Thoracic aorta (tissue), 2 donors: ENCODE measurements at regions not wholly inside any gene's neighbourhood (a gene's known extent, or its start where the extent isn't known, plus 50 kb on each side); places are given as distances from the start of the nearest gene placed in this dataset.

Source experiments
- ATAC-seq: fragments of 150-250 bp; one replicate; pipeline ENCODE4 v1.8.0; 2017; ENCODE audit warnings: low read depth; ENCODE audit not compliant: insufficient number of reproducible peaks, low FRiP score
- DNase-seq: peaks from one replicate; pipeline ENCODE4 v3.0.0-alpha.2; 2020; ENCODE audit warnings: low spot score
- H3K27ac ChIP-seq, 2 donors: fragments of 200-600 bp; sonication (generic); 1 replicate in 1 of 2; 2 replicates in 1 of 2; pipeline ENCODE4 v1.5.1; 2016; ENCODE audit warnings: mild to moderate bottlenecking in 2 of 2, moderate library complexity in 2 of 2
- H3K27me3 ChIP-seq: fragments of 200-600 bp; sonication (generic); replicated peaks from 2 replicates; pipeline ENCODE4 v1.6.0; 2016; ENCODE audit warnings: mild to moderate bottlenecking; ENCODE audit not compliant: insufficient read depth
- H3K36me3 ChIP-seq: fragments of 200-600 bp; sonication (generic); one replicate; pipeline ENCODE4 v1.5.1; 2016
- H3K4me1 ChIP-seq, 2 donors: fragments of 200-600 bp; sonication (generic); 1 replicate in 1 of 2; 2 replicates in 1 of 2; pipeline versions ENCODE4 v1.5.1 to v1.6.0; 2016; ENCODE audit warnings: low read depth in 2 of 2, mild to moderate bottlenecking in 1 of 2; ENCODE audit not compliant: control insufficient read depth in 1 of 2
- H3K4me3 ChIP-seq: fragments of 200-600 bp; sonication (generic); 2 replicates; pipeline ENCODE4 v1.5.1; 2016; ENCODE audit warnings: mild to moderate bottlenecking
- H3K9me3 ChIP-seq: fragments of 200-600 bp; sonication (generic); 2 replicates; pipeline ENCODE4 v1.5.1; 2016
- TF ChIP-seq, protein P1 (sequence below): fragments of 200-600 bp; sonication (generic); IDR thresholded peaks from one replicate; pipeline ENCODE4 v1.5.1; 2019; ENCODE audit warnings: antibody characterized with exemption

DNA sequence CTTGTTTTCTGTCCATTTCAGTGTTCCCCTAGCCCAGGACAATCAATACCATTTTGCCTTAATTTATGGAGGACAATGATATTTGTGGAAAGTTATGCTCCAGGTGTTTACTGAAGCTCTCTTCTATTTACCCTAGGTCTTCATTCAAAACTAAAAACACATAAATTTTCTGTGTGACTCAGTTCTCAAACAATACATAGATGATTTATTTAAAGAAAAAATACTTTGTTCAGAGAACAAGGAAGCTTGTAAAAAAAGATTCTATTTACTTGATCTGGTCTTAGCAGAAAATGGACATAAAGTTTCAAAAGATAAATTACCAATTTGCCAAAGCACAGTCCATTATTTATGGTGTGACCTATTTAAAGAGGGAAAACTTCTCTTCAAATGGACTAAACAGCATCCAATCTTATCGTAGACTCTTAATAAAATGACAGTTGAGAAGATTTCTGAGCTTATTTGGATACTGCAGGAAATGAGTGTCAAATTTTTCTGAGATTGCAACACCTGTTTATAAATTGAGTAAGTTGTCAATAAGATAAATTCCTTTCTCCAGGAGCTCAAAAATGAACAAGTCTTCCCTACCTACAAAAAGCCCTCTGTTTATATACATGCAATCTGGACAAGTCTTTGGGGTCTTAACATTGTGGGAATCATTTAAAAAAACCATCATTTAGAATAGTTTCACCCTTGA lies 627.2 kb downstream of the PSAT1 start:
- no peaks in the 10 kb centered on the region for H3K4me1 ChIP-seq
- H3K9me3 ChIP-seq = no peaks in the 10 kb centered on the region
- H3K27me3 ChIP-seq = no peaks in the 10 kb centered on the region
- no peak overlapping the region for H3K4me3 ChIP-seq
- no peaks in the 10 kb centered on the region for H3K36me3 ChIP-seq
- H3K27ac ChIP-seq = no peak overlapping the region
- ATAC-seq (no peak), DNase-seq (no peak)
- TF ChIP-seq, protein P1, sequence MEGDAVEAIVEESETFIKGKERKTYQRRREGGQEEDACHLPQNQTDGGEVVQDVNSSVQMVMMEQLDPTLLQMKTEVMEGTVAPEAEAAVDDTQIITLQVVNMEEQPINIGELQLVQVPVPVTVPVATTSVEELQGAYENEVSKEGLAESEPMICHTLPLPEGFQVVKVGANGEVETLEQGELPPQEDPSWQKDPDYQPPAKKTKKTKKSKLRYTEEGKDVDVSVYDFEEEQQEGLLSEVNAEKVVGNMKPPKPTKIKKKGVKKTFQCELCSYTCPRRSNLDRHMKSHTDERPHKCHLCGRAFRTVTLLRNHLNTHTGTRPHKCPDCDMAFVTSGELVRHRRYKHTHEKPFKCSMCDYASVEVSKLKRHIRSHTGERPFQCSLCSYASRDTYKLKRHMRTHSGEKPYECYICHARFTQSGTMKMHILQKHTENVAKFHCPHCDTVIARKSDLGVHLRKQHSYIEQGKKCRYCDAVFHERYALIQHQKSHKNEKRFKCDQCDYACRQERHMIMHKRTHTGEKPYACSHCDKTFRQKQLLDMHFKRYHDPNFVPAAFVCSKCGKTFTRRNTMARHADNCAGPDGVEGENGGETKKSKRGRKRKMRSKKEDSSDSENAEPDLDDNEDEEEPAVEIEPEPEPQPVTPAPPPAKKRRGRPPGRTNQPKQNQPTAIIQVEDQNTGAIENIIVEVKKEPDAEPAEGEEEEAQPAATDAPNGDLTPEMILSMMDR = no peak

DNA sequence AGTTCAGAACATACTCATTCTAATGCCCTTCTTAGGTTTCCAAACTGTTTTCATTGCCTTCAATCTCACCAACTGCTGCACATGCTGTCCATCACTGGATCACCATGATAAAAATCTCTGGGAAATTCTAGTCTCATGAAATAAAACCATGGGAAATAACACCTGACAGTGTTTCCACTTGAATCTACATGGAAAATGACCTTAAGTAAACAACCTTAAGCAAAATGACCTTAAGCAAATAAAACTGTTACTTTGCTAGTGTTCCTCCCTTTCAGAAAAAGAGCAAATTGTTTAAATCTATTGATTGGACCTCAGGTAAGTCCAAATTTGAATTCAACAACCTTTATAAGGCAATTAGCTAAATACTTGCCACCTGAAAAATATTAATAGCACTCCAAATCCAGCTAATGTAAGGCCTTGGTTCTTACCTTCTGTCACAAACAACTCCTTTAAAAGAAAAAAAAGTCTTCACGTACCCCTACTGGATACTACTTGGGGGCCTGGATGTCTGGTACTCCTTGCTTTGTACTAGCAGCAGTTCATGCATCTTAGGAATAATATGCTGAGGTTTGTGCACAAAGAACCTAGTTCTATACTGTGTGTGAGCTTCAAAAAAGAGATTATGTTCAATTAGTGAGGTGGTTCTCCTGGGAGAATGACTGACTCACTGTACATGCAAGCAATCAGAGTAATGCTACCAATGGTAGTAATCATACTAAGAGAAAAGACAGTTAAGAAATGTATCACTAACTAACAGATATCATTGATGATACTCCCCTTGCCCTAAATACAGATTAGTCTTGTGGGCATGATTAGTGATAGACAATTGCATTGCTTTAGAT lies 630.4 kb downstream of the PSAT1 start:
- TF ChIP-seq, protein P1 = no peak
- no peaks in the 10 kb centered on the region for H3K27me3 ChIP-seq
- ATAC-seq (no peak), DNase-seq (no peak)
- no peaks in the 10 kb centered on the region for H3K9me3 ChIP-seq
- H3K36me3 ChIP-seq = no peaks in the 10 kb centered on the region
- no peak overlapping the region for H3K27ac ChIP-seq
- no peaks in the 10 kb centered on the region for H3K4me1 ChIP-seq
- no peak overlapping the region for H3K4me3 ChIP-seq

DNA sequence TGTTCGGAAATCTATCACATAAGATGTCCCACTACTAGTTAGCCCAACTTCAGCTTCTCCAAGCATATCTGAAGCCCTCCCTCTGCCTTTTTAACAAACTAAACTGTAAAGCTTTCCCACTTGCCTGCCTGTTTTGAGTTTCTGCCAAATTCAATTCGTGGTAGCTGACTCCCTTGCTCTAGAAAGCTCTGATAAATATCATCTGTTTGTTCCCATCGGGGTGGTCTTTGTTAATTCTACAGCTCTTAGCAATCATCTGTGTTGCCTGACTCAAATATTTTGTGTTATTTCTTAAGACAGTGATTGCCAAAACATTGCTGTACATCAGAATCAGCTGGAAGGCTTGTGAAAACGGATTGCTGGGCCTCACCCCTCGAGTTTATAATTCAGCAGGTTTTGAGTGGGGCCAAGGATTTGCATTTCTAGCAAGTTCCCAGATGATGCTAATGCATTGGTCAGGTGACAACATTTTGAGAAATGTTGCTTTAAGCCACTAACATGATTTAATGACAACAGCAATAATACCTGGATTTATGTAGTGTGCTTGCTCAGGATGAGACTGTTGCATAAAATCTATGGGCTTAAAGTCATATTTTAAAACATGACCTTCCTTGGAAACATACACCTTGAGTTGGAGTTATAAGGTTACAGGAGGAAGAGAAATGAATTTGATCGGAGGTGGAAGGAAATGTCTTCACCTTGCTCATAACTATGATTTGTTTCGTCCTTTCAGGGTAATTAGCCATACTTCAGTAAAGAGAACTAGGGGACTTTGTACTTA lies 631.9 kb downstream of the PSAT1 start:
- no peak overlapping the region for H3K27ac ChIP-seq
- no peak overlapping the region for H3K4me3 ChIP-seq
- DNase-seq = no peak
- TF ChIP-seq, protein P1 = no peak
- no peak for ATAC-seq
- no peaks in the 10 kb centered on the region for H3K36me3 ChIP-seq
- H3K27me3 ChIP-seq = no peaks in the 10 kb centered on the region
- H3K4me1 ChIP-seq = no peaks in the 10 kb centered on the region
- no peaks in the 10 kb centered on the region for H3K9me3 ChIP-seq

DNA sequence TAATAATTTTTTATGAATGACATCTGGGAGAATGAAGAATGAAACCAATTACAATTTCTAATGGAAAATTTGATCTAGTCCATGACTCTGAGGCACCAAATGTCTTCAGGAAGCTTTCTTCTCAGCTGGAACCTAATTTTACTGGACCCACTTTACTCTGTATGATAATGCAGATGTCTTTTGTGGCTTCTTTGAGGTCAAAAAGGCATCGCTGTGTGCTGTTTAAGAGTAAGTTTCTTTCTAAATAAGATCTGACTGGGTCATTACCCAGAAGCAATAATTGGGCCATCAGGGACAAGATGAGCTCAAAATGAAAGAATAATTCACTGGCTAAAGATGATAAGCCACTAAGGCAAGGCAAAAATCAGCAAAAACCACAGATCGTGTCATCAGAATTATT lies 633.4 kb downstream of the PSAT1 start:
- TF ChIP-seq, protein P1 = no peak

More for the DNA sequence above, 633.4 kb downstream of the PSAT1 start:
- no peak overlapping the region for H3K27ac ChIP-seq
- H3K36me3 ChIP-seq = no peaks in the 10 kb centered on the region
- no peak for DNase-seq
- H3K9me3 ChIP-seq = no peaks in the 10 kb centered on the region
- H3K4me3 ChIP-seq = no peak overlapping the region
- no peak for ATAC-seq
- H3K27me3 ChIP-seq = no peaks in the 10 kb centered on the region
- no peaks in the 10 kb centered on the region for H3K4me1 ChIP-seq
